CD14-positive monocyte (primary cell): ENCODE measurements at regions not wholly inside any gene's neighbourhood (a gene's known extent, or its start where the extent isn't known, plus 50 kb on each side); places are given as distances from the start of the nearest gene placed in this dataset.

Experiments
- DNase-seq, 3 donors: peaks; one replicate each; pipeline ENCODE4 v3.0.0-alpha.2; 2011 to 2022
- H2AFZ ChIP-seq: 2 replicates; pipeline ENCODE4 v1.6.0; 2012; ENCODE audit warnings: mild to moderate bottlenecking, low read depth, low read length, inconsistent platforms; ENCODE audit not compliant: insufficient read depth, poor library complexity, severe bottlenecking
- H3K27ac ChIP-seq, 2 donors: 1 replicate in 1 of 2; 2 replicates in 1 of 2; pipeline ENCODE4 v1.5.1; 2012 to 2013; ENCODE audit warnings: low read length in 2 of 2, control low read depth in 1 of 2, inconsistent platforms in 1 of 2, low read depth in 1 of 2, mild to moderate bottlenecking in 1 of 2
- H3K27me3 ChIP-seq, 2 donors: one replicate each; pipeline versions ENCODE4 v1.6.0 to v1.6.1; 2011 to 2013; ENCODE audit warnings: low read length in 2 of 2; ENCODE audit not compliant: control insufficient read depth in 2 of 2, insufficient read depth in 2 of 2
- H3K36me3 ChIP-seq, 2 donors: replicated peaks in 1 of 2; 1 replicate in 1 of 2; 2 replicates in 1 of 2; pipeline versions ENCODE4 v1.5.1 to v1.6.1; 2012 to 2013; ENCODE audit warnings: low read length in 2 of 2, control low read depth in 1 of 2, inconsistent platforms in 1 of 2, mild to moderate bottlenecking in 1 of 2; ENCODE audit not compliant: insufficient read depth in 2 of 2, control insufficient read depth in 1 of 2
- H3K4me1 ChIP-seq, 2 donors: 1 replicate in 1 of 2; 2 replicates in 1 of 2; pipeline versions ENCODE4 v1.5.1 to v1.6.1; 2012 to 2013; ENCODE audit warnings: low read length in 2 of 2, control low read depth in 1 of 2, inconsistent platforms in 1 of 2, mild to moderate bottlenecking in 1 of 2, moderate library complexity in 1 of 2; ENCODE audit not compliant: insufficient read depth in 2 of 2, control insufficient read depth in 1 of 2
- H3K4me2 ChIP-seq: replicated peaks from 2 replicates; pipeline ENCODE3; 2012; ENCODE audit warnings: low read length, moderate library complexity, mild to moderate bottlenecking; ENCODE audit not compliant: poor library complexity, severe bottlenecking; ENCODE audit errors: extremely low read depth
- H3K4me3 ChIP-seq, 3 experiments: fragments of 200-600 bp in 1 of 3; sonication (generic) in 1 of 3; replicated peaks in 1 of 3; 1 replicate in 2 of 3; 2 replicates in 1 of 3; pipeline ENCODE4 v1.5.1; 2011 to 2013; ENCODE audit warnings: low read length in 3 of 3, mild to moderate bottlenecking in 3 of 3, control low read depth in 2 of 3, low read depth in 2 of 3, inconsistent platforms in 1 of 3, moderate library complexity in 1 of 3
- H3K79me2 ChIP-seq: 2 replicates; pipeline ENCODE4 v1.6.0; 2012; ENCODE audit warnings: mild to moderate bottlenecking, control low read depth, inconsistent platforms, low read length, moderate library complexity; ENCODE audit not compliant: insufficient read depth
- H3K9ac ChIP-seq: 2 replicates; pipeline ENCODE4 v1.6.0; 2017; ENCODE audit warnings: low read length, mild to moderate bottlenecking; ENCODE audit not compliant: insufficient read depth, poor library complexity, severe bottlenecking
- H3K9me3 ChIP-seq, 2 donors: replicated peaks in 1 of 2; 1 replicate in 1 of 2; 2 replicates in 1 of 2; pipeline versions ENCODE4 v1.5.1 to v1.6.1; 2012 to 2013; ENCODE audit warnings: low read length in 2 of 2, control low read depth in 1 of 2; ENCODE audit not compliant: control insufficient read depth in 1 of 2, insufficient read depth in 1 of 2
- H4K20me1 ChIP-seq: 2 replicates; pipeline ENCODE4 v1.6.0; 2012; ENCODE audit warnings: mild to moderate bottlenecking, low read length, control low read depth, moderate library complexity; ENCODE audit not compliant: insufficient read depth
- H3K27ac Mint-ChIP-seq, 7 donors: one replicate each; pipeline ENCODE4 v1.8.0; 2020; ENCODE audit warnings: mild to moderate bottlenecking in 7 of 7, mixed read lengths in 7 of 7, moderate library complexity in 6 of 7, inconsistent platforms in 2 of 7
- H3K27me3 Mint-ChIP-seq, 3 donors: one replicate each; pipeline ENCODE4 v1.8.0; 2021 to 2022; ENCODE audit warnings: low read depth in 3 of 3, mild to moderate bottlenecking in 3 of 3, mixed read lengths in 3 of 3, moderate library complexity in 3 of 3, inconsistent platforms in 1 of 3
- H3K36me3 Mint-ChIP-seq, 2 donors: one replicate each; pipeline ENCODE4 v1.8.0; 2020; ENCODE audit warnings: mixed read lengths in 2 of 2, inconsistent platforms in 1 of 2, mild to moderate bottlenecking in 1 of 2
- H3K4me1 Mint-ChIP-seq: one replicate; pipeline ENCODE4 v1.8.0; 2020; ENCODE audit warnings: mild to moderate bottlenecking, mixed read lengths
- H3K4me3 Mint-ChIP-seq, 2 donors: one replicate each; pipeline ENCODE4 v1.8.0; 2020; ENCODE audit warnings: mild to moderate bottlenecking in 2 of 2, mixed read lengths in 2 of 2, moderate library complexity in 1 of 2
- H3K9me3 Mint-ChIP-seq, 7 donors: one replicate each; pipeline ENCODE4 v1.8.0; 2020 to 2022; ENCODE audit warnings: mixed read lengths in 7 of 7, mild to moderate bottlenecking in 6 of 7, moderate library complexity in 6 of 7, inconsistent platforms in 2 of 7
- CTCF ChIP-seq: fragments of 200-600 bp; IDR thresholded peaks from one replicate; pipeline ENCODE4 v1.8.0; 2022; ENCODE audit warnings: antibody characterized with exemption, mild to moderate bottlenecking
- WGBS: methylation state at CpG from one replicate; pipeline ENCODE4 v1.1.5; 2013; ENCODE audit warnings: missing lambda C conversion rate; ENCODE audit not compliant: insufficient coverage; 5-methylcytosine and 5-hydroxymethylcytosine counted together
- intact Hi-C, 2 donors: fragments of 100-400 bp; cut with micrococcal nuclease; formaldehyde crosslinking; loops; one replicate each; pipeline versions ENCODE4 v1.15.0 to v1.15.1; 2023

GRCh38 chr14:105900398-105901160 lies 374.2 kb downstream of the TMEM121 start:
- no peak for TF ChIP-seq CTCF
- Mint-ChIP-seq H3K27ac (no peak overlapping the region), H3K27me3 (peaks cover 45 to 72% (median 48%) of the 10 kb centered on the region in 3 donors), H3K4me1 (no peaks in the 10 kb centered on the region), H3K9me3 (peaks cover 6 to 15% (median 12%) of the 10 kb centered on the region in 7 donors), H3K4me3 (peak overlapping the region in 1 of 2 donors; percentile 39), H3K36me3 (no peaks in the 10 kb centered on the region)
- WGBS, result 15% methylated on average over 19 of the region's 30 CpGs
- intact Hi-C loops, result no loop called here
- H3K79me2 ChIP-seq, result no peaks in the 10 kb centered on the region
- H3K4me1 ChIP-seq, result no peaks in the 10 kb centered on the region
- no peak overlapping the region for H2AFZ ChIP-seq
- DNase-seq, result no peak
- H3K27ac ChIP-seq, result no peak overlapping the region
- H3K4me3 ChIP-seq, result no peak overlapping the region
- no peak overlapping the region for H3K4me2 ChIP-seq
- H3K9me3 ChIP-seq, result peaks cover 0 to 6% of the 10 kb centered on the region in 2 donors
- no peaks in the 10 kb centered on the region for H4K20me1 ChIP-seq
- H3K36me3 ChIP-seq, result no peaks in the 10 kb centered on the region
- peaks cover 0 to 50% of the 10 kb centered on the region in 2 donors for H3K27me3 ChIP-seq
- H3K9ac ChIP-seq, result no peak overlapping the region

GRCh38 chr14:105901226-105901625 lies 374.8 kb downstream of the TMEM121 start:
- H3K27ac ChIP-seq, result no peak overlapping the region
- H3K36me3 Mint-ChIP-seq, result no peaks in the 10 kb centered on the region
- 37% methylated on average over 6 of the region's 10 CpGs for WGBS
- no peaks in the 10 kb centered on the region for H3K36me3 ChIP-seq
- DNase-seq, result no peak
- H3K4me3 Mint-ChIP-seq, result peak overlapping the region in 1 of 2 donors; percentile 35
- no peak overlapping the region for H3K4me2 ChIP-seq
- no peak for TF ChIP-seq CTCF
- no peak overlapping the region for H3K27ac Mint-ChIP-seq
- H3K9me3 ChIP-seq, result peaks cover 0 to 6% of the 10 kb centered on the region in 2 donors
- H3K79me2 ChIP-seq, result no peaks in the 10 kb centered on the region
- no peaks in the 10 kb centered on the region for H3K4me1 Mint-ChIP-seq
- H3K4me1 ChIP-seq, result no peaks in the 10 kb centered on the region
- peaks cover 0 to 50% of the 10 kb centered on the region in 2 donors for H3K27me3 ChIP-seq
- intact Hi-C loops, result no loop called here
- no peak overlapping the region for H3K9ac ChIP-seq
- H3K4me3 ChIP-seq, result no peak overlapping the region
- no peaks in the 10 kb centered on the region for H4K20me1 ChIP-seq
- no peak overlapping the region for H2AFZ ChIP-seq
- H3K9me3 Mint-ChIP-seq, result peaks cover 6 to 15% (median 12%) of the 10 kb centered on the region in 7 donors
- H3K27me3 Mint-ChIP-seq, result peaks cover 46 to 73% (median 50%) of the 10 kb centered on the region in 3 donors
